ENCODE measurements at regions not wholly inside any gene's neighbourhood (a gene's known extent, or its start where the extent isn't known, plus 50 kb on each side); places are given as distances from the start of the nearest gene placed in this dataset.

DNA sequence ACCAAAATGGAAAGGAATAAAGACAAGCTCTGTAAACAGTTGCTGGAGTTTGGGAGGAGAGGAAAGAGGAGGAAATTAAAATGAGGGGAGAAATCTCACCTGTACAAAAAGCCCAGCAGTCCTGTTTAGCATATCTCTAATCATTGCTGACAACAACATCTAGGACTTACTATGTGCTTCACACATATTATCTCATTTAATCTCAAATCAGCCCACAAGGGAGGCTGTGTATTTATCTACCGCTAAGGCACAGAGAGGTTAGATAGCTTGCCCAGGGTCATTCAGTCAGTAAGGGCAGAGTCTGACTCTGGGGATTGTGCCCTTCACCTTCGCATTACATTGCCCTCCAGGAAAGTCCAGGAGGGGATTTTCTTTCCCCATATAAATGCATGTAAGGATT lies 233.3 kb downstream of the DLEU7 start:
- Histone ChIP-seq H3K27me3 (ENCODE audit: insufficient read depth, low read length) (no peaks in the 10 kb centered on the region; the same call in 1 of the 2 replicates), H3K79me1 (ENCODE audit: insufficient read depth, low read depth, low read length, poor library complexity, severe bottlenecking) (no peaks in the 10 kb centered on the region), H3K23ac (ENCODE audit: insufficient read length, low read depth, low read length) (no peak overlapping the region), H4K20me1 (ENCODE audit: control insufficient read depth, insufficient read depth, insufficient read length) (no peaks in the 10 kb centered on the region), H2AK5ac (ENCODE audit: insufficient read length, low read length) (no peak overlapping the region), H3K4me1 (ENCODE audit: insufficient read depth, low read length) (no peaks in the 10 kb centered on the region), H2AFZ (ENCODE audit: low read length) (no peak overlapping the region), H2BK12ac (ENCODE audit: insufficient read length, low read depth, low read length) (no peak overlapping the region), H4K5ac (ENCODE audit: insufficient read length, low read depth, low read length) (no peak overlapping the region), H3K23me2 (ENCODE audit: insufficient read length, low read depth, low read length, poor library complexity, severe bottlenecking) (no peaks in the 10 kb centered on the region), H3K4me2 (ENCODE audit: insufficient read depth, insufficient read length, low read length) (no peak overlapping the region), H3K4ac (ENCODE audit: low read depth, low read length) (no peak overlapping the region), H2BK15ac (ENCODE audit: low read depth, low read length) (no peak overlapping the region), H2BK120ac (ENCODE audit: low read depth, low read length, poor library complexity, severe bottlenecking) (no peak overlapping the region), H3K14ac (ENCODE audit: insufficient read depth, low read length) (no peak overlapping the region), H2BK5ac (ENCODE audit: insufficient read length, low read length) (no peak overlapping the region), H2BK20ac (ENCODE audit: low read depth, low read length, poor library complexity, severe bottlenecking) (no peak overlapping the region), H3K27ac (ENCODE audit: insufficient read length, low read depth, low read length) (no peak overlapping the region), H3K9me3 (ENCODE audit: control insufficient read depth, low read depth, low read length) (no peaks in the 10 kb centered on the region), H3K18ac (ENCODE audit: insufficient read length, low read depth, low read length) (no peak overlapping the region), H3T11ph (ENCODE audit: low read length) (no peak overlapping the region), H4K91ac (ENCODE audit: insufficient read length, low read depth, low read length) (no peak overlapping the region), H3K79me2 (ENCODE audit: insufficient read depth, low read length) (no peaks in the 10 kb centered on the region), H3K56ac (ENCODE audit: insufficient read length, low read depth, low read length) (no peak overlapping the region), H4K8ac (replicated peaks; ENCODE audit: insufficient read length, low read depth, low read length) (no peak overlapping the region), H3K9ac (ENCODE audit: extremely low read depth, insufficient read length, low read length) (no peak overlapping the region)
- DNase-seq = no peak
- Mint-ChIP-seq H3K9me3 (no peaks in the 10 kb centered on the region), H3K36me3 (ENCODE audit: insufficient read depth in 1 of 3, low read depth in 3 of 3) (no peaks in the 10 kb centered on the region), H3K4me1 (peaks cover 2 to 8% of the 10 kb centered on the region in 2 experiments; a peak in 3 of 4 replicates), H3K27ac (no peak overlapping the region), H3K27me3 (ENCODE audit: low read depth) (no peaks in the 10 kb centered on the region; the same call in 1 of the 2 replicates), H3K4me3 (no peak overlapping the region)
- no CpG with 5 or more reads among the region's 2 CpGs for WGBS (ENCODE audit: extremely low coverage, insufficient read length, low lambda C conversion rate)
- TF ChIP-seq, protein P1, sequence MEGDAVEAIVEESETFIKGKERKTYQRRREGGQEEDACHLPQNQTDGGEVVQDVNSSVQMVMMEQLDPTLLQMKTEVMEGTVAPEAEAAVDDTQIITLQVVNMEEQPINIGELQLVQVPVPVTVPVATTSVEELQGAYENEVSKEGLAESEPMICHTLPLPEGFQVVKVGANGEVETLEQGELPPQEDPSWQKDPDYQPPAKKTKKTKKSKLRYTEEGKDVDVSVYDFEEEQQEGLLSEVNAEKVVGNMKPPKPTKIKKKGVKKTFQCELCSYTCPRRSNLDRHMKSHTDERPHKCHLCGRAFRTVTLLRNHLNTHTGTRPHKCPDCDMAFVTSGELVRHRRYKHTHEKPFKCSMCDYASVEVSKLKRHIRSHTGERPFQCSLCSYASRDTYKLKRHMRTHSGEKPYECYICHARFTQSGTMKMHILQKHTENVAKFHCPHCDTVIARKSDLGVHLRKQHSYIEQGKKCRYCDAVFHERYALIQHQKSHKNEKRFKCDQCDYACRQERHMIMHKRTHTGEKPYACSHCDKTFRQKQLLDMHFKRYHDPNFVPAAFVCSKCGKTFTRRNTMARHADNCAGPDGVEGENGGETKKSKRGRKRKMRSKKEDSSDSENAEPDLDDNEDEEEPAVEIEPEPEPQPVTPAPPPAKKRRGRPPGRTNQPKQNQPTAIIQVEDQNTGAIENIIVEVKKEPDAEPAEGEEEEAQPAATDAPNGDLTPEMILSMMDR (conservative IDR thresholded peaks at IDR 0.05) = no peak

Measured in H9 (cell line).